ENCODE measurements at regions not wholly inside any gene's neighbourhood (a gene's known extent, or its start where the extent isn't known, plus 50 kb on each side); places are given as distances from the start of the nearest gene placed in this dataset.
"Not testable (repeated sequence)": the region's sequence is repeated elsewhere in the genome, so short reads cannot be mapped to it uniquely, and the experiment has no call there.

GRCh38 chr14:105752420-105752819 is 226.0 kb downstream of the TMEM121 start:
- DNase-seq (ENCODE audit: low spot score): not testable (repeated sequence)

- DNase-seq (ENCODE audit: low spot score): no peak
These were observed 234.4 kb downstream of the TMEM121 start for GRCh38 chr14:105760691-105761344.

DNA sequence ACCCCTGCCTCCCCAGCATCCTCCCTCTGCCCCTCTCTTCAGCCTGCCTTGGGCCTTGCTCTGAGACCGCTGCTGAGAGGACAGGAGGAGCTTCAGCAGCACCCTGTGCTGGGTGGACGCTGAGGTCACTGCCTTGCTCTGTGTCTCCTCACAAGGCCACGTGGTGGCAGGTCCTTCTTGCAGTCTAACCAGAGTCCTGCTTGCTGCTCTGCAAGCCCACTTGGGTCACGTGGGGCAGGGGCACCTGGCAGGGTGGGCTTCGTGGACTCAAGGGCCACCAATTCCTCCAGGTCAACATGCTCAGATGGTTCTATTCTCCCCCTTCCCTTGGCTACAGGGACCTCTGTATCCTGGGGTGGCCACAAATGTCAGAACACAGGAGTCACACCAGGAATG is 235.0 kb downstream of the TMEM121 start:
- DNase-seq (ENCODE audit: low spot score): not testable (repeated sequence)

DNA sequence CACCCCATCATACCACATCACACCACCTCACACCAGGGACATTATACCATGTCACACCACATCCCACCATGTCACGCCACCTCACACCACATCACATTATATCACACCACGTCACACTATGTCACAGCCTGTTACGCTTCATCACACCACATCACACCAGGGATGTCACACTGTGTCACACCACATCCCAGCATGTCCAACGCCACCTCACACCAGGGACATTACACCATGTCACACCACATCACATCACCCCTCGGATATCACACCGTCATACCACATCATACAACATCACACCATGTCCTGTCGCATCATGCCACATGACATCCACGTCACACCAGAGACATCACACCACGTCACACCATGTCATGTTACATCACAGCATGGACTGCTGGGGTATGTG is 235.5 kb downstream of the TMEM121 start:
- DNase-seq (ENCODE audit: low spot score): no peak

- DNase-seq (ENCODE audit: low spot score): not testable (repeated sequence)
These were observed 235.9 kb downstream of the TMEM121 start for GRCh38 chr14:105762262-105762661.

- not testable (repeated sequence) for DNase-seq (ENCODE audit: low spot score)
These were observed 238.0 kb downstream of the TMEM121 start for GRCh38 chr14:105764254-105764901.

DNA sequence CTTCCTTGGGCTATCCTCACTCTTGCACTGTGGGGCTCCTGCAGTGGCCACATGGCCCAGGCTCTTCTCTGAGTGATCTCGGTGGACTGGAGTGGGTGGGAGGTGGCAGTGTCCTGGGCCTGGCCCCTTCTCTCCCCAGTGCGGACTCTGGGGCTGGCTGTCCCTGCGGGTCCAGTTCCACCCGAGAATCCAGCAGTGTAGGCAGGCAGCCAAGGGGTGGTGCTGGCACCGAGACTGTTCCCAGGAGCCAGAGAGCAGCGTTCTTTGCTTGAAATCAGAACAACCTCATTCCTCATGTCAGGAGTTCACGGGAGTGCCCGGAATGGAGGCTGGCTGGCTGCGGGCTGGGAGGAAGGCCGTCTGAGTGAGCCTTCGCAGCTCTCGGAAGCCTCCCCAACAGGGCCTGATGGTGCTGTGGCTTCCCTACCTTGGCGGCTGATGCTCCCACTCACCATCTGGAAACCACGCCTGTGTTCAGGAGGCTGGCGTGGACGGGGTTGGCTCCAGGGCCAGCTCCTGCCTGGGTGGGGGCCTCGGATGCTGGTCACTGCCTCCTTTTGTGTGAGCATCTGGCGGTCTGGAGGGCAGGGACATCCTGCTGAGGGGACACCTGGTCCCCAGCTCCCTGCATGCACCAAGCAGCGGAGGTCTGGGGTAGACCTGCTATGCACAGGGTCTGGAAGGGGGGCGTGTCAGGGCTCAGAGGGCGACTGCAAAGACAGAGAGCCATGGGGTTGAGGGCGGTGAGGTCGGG is 238.9 kb downstream of the TMEM121 start:
- DNase-seq (ENCODE audit: low spot score): not testable (repeated sequence)

GRCh38 chr14:105765893-105766614 is 239.7 kb downstream of the TMEM121 start:
- DNase-seq (ENCODE audit: low spot score): no peak

- DNase-seq (ENCODE audit: low spot score): no peak
These were observed 240.9 kb downstream of the TMEM121 start for GRCh38 chr14:105767315-105767714.

GRCh38 chr14:105768039-105768438 is 241.7 kb downstream of the TMEM121 start:
- not testable (repeated sequence) for DNase-seq (ENCODE audit: low spot score)

DNA sequence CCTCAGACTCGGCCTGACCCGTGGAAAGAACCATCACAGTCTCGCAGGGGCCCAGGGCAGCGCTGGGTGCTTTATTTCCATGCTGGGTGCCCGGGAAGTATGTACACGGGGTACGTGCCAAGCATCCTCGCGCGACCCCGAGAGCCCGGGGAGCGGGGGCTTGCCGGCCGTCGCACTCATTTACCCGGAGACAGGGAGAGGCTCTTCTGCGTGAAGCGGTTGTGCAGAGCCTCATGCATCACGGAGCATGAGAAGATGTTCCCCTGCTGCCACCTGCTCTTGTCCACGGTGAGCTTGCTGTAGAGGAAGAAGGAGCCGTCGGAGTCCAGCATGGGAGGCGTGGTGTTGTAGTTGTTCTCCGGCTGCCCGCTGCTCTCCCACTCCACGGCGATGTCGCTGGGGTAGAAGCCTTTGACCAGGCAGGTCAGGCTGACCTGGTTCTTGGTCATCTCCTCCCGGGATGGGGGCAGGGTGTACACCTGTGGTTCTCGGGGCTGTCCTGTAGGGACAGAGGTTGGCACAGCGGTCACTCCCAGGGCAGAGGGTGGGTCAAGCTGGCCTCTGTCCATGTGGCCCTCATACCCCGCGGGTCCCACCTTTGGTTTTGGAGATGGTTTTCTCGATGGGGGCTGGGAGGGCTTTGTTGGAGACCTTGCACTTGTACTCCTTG is 242.8 kb downstream of the TMEM121 start:
- DNase-seq (ENCODE audit: low spot score): not testable (repeated sequence)

DNA sequence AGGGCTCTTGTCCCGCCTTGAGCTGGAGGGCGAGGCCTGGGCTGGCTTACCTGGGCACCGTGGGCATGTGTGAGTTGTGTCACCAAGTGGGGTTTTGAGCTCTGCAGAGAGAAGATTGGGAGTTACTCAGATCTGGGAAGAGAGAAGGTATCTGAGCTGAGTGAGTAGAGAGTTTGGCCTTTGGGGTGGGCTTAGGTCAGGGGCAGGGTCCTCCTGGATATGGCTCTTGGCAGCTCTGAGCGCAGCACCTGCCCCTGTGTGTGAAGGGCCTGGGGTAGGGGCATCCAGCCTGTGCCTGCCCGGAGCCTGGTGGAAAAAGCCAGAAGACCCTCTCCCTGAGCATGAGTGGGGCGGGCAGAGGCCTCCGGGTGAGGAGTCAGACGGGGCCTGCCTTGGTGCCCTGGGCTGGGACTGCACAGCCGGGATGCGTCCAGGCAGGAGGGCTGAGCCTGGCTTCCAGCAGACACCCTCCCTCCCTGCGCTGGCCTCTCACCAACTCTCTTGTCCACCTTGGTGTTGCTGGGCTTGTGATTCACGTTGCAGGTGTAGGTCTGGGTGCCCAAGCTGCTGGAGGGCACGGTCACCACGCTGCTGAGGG is 244.3 kb downstream of the TMEM121 start:
- not testable (repeated sequence) for DNase-seq (ENCODE audit: low spot score)

- DNase-seq (ENCODE audit: low spot score): not testable (repeated sequence)
These were observed 245.2 kb downstream of the TMEM121 start for GRCh38 chr14:105771261-105772226.

DNA sequence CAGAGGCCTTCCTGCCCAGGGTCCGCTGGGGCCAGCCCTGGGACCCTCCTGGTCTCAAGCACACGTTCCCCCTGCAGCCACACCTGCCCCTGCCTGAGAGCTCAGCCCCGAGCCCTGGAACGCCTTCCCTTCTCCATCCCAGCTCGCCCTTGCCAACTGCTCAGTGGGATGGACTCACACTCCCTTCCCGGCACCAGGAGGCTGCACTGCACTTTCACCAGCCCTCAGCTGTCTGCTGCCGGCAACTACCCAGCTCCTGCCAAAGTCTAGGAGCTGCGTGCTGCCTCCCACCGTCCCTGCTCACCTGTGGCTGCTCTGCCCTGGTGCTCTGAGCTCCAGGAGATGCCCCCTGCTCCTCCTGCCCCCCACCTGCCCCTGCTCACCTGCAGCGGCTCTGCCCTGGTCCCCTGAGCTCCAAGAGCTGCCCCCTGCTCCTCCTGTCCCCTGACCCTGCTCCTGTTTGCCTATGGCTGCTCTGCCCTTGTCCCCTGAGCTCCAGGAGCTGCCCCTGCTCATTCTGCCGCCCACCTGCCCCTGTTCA is 246.4 kb downstream of the TMEM121 start:
- DNase-seq (ENCODE audit: low spot score): not testable (repeated sequence)

GRCh38 chr14:105773584-105773983 is 247.2 kb downstream of the TMEM121 start:
- DNase-seq (ENCODE audit: low spot score): no peak

DNA sequence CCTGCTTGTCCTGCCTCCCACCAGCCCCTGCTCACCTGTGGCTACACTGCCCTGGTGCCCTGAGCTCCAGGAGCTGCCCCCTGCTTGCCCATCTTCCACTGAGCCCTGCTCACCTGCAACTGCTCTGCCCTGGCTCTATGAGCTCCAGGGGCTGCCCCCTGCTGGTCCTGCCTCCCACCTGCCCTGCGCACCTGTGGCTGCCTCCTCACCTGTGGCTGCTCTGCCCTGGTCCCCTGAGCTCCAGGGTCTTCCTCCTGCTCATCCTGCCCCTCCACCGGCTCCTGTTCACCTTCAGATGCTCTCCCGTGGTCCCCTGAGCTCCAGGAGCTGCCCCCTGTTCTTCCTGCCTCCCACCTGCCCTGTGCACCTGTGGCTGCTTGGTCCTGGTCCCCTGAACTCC is 247.6 kb downstream of the TMEM121 start:
- DNase-seq (ENCODE audit: low spot score): no peak

DNA sequence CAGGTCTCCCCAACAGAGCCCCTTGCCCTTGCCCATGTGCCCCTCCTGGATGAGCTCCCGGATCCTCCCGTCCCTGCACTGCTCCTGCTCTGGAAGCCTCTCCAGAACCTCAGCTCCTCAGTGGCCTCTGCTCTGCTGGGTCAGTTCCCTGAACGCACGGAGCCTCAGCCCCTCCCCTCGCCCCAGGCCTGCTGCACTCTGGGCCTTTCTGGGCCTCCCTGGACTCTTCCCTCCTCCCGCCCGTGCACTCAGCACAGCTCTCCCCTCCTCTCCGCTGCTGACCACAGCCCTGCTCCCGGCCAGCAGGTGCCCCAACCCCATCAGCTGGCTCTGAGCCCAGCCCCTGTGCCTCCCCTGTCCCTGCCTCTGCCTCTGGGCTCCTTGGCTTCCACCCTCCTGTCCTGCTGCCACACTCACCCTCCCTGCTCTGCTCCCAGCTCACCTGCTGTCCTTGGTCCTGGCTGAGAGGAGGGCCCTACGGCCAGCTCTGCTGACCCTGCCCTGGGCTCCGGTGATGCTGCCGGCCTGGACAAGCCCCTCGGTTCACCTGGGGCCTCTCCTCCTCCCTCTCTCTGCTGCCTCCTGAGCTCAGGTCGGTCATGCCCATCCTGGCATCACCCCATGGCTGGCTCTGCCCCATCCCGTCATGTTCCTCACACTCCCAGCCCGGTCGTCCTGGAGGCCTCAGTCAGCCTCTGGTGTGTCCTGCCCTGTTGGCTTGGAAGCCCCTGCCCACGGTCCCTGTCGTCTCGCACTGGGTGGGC is 248.4 kb downstream of the TMEM121 start:
- not testable (repeated sequence) for DNase-seq (ENCODE audit: low spot score)

DNA sequence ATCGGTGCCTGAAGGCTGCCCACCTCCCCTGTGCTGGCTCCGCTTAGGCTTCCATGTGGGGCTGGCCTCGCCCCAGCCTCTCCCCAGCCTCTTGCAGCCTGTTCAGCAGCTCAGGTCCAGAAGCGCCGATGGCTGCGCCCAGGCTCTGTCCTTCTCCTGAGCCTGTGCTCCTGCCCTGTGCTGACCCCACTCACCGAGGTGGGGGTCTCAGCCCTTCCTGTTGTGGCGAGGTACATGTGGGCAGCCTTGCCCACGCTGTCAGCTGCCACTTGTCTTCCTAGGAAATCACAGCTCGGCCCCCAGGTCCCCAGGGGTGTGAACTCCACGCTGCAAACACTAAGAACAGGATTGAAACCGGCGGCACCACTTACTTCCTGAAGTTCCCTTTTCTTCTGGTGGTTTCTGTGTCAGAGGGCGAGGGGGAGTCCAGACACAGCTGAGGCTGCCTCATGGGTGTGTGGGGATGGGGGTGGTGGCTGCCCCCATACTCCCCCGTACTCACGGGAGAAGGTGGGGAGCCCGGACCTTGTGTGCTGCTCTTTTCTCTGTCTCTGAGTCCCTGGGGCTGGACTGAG is 249.1 kb downstream of the TMEM121 start:
- DNase-seq (ENCODE audit: low spot score): not testable (repeated sequence)

DNA sequence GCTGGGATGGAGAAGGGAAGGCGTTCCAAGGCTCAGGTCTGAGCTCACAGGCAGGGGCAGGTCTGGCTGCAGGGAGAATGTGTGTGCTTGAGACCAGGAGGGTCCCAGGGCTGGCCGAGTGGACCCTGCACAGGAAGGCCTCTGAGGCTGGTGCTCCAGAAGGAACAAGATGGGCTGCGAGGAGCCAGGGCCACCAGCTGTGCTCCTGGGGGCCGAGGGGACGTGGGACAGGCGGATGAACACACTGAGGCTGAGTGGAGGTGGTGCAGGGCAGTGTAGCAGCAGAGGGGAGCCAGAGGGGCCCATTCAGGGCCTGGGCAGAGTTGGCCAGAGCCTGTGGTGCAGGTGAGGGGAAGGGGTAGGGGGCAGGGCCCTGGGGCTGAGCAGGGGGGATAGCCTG is 249.7 kb downstream of the TMEM121 start:
- not testable (repeated sequence) for DNase-seq (ENCODE audit: low spot score)
